ENCODE measurements at regions not wholly inside any gene's neighbourhood (a gene's known extent, or its start where the extent isn't known, plus 50 kb on each side); places are given as distances from the start of the nearest gene placed in this dataset.

DNA sequence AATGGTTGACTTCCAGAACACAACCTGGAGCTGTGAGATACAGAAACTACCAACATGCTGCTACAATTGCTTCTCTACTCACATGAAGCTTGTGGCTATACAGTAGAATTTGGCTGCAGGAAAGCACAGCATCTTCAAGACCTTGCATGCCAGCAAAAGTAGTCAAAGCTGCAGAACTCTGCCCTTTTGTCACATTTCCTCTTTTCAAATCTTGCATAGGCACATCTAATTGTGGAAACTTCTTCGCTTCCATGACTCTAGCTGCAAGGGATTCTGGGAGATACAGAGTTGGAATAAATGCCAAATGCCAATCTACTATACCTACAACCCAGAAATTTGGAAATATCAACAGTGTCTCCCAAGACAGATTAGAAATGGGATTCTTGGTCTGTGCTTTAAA lies 462.2 kb downstream of the FOXO1 start:
- no peaks in the 10 kb centered on the region for H3K27me3 Mint-ChIP-seq (ENCODE audit: low read depth)
- no peak overlapping the region for H3K27ac Mint-ChIP-seq (ENCODE audit: unreplicated experiment)
- TF ChIP-seq, protein P1, sequence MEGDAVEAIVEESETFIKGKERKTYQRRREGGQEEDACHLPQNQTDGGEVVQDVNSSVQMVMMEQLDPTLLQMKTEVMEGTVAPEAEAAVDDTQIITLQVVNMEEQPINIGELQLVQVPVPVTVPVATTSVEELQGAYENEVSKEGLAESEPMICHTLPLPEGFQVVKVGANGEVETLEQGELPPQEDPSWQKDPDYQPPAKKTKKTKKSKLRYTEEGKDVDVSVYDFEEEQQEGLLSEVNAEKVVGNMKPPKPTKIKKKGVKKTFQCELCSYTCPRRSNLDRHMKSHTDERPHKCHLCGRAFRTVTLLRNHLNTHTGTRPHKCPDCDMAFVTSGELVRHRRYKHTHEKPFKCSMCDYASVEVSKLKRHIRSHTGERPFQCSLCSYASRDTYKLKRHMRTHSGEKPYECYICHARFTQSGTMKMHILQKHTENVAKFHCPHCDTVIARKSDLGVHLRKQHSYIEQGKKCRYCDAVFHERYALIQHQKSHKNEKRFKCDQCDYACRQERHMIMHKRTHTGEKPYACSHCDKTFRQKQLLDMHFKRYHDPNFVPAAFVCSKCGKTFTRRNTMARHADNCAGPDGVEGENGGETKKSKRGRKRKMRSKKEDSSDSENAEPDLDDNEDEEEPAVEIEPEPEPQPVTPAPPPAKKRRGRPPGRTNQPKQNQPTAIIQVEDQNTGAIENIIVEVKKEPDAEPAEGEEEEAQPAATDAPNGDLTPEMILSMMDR (conservative IDR thresholded peaks at IDR 0.05): no peak
- no peak overlapping the region for H3K4me3 Mint-ChIP-seq
- peaks cover 31% of the 10 kb centered on the region for H3K4me1 Mint-ChIP-seq
- no peak for DNase-seq (ENCODE audit: low read depth, low spot score)
- H3K9me3 Mint-ChIP-seq: peaks cover 11% of the 10 kb centered on the region
- peaks cover 2% of the 10 kb centered on the region for H3K36me3 Mint-ChIP-seq (ENCODE audit: low read depth)

DNA sequence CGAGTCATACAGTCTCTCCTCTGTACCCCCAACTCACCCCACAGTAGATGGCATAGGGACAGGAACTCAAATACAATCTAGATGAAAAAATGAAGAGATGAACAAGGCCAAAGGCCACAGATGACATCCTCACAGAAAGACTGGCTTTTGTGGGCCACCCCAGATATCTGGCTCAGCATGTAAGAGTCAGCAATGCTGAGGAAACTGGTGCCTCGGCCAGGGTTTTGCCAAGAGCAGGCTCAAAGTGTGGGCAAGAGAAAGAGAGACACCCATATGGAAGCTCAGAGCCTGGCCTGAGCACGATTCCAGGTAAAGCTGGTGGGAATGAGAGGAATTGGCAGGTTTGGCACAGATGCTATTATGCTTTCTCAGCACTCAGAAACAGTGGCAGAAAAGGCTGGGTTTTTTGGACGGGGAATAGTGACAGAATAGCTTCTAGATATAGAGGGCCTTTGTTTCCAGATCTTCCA lies 460.6 kb downstream of the FOXO1 start:
- H3K9me3 Mint-ChIP-seq: peaks cover 11% of the 10 kb centered on the region
- H3K4me3 Mint-ChIP-seq: no peak overlapping the region
- peaks cover 2% of the 10 kb centered on the region for H3K36me3 Mint-ChIP-seq (ENCODE audit: low read depth)
- H3K27ac Mint-ChIP-seq (ENCODE audit: unreplicated experiment): peak overlapping the region; percentile 45
- H3K4me1 Mint-ChIP-seq: peaks cover 32% of the 10 kb centered on the region
- no peak for DNase-seq (ENCODE audit: low read depth, low spot score)
- no peaks in the 10 kb centered on the region for H3K27me3 Mint-ChIP-seq (ENCODE audit: low read depth)
- TF ChIP-seq, protein P1 (conservative IDR thresholded peaks at IDR 0.05): no peak

DNA sequence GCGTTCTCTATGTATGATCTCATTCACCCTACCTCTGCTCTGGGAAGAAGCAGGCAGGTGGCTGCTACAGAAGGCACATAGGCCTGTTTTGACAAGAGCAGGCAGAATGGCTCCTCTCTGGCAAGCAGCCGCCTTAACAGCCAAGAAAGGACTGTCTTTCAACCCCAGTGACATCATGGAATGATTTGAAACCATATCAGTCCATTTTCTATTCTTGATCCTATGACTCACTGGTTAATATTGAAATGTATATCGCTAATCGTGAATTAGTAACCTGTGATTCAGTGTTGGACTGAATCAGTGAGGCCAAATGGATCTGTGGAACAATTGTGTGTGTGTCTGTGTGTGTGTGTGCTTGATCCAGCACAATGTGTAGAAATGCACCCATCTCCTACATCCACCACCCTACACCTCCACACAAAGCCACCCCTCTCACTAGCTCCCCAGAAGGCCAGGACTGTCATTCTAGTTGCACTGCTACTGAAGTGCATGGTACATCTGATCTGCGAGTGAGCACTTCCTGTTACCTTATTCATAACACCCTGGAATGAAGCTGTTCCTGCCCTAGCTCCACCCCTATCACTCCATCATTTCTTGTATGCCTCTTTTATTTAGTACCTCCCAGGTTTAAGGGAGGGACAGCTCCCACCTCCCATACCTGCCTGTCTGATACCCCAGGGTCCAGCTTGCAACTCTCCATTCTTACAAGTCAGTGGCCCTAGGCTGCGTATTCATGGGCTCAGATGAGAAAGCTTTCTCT lies 460.0 kb downstream of the FOXO1 start:
- Mint-ChIP-seq H3K36me3 (ENCODE audit: low read depth) (peaks cover 2% of the 10 kb centered on the region), H3K27ac (ENCODE audit: unreplicated experiment) (no peak overlapping the region), H3K9me3 (peaks cover 11% of the 10 kb centered on the region), H3K4me3 (no peak overlapping the region), H3K4me1 (peaks cover 32% of the 10 kb centered on the region), H3K27me3 (ENCODE audit: low read depth) (no peaks in the 10 kb centered on the region)
- DNase-seq (ENCODE audit: low read depth, low spot score): no peak
- TF ChIP-seq, protein P1 (conservative IDR thresholded peaks at IDR 0.05): no peak

DNA sequence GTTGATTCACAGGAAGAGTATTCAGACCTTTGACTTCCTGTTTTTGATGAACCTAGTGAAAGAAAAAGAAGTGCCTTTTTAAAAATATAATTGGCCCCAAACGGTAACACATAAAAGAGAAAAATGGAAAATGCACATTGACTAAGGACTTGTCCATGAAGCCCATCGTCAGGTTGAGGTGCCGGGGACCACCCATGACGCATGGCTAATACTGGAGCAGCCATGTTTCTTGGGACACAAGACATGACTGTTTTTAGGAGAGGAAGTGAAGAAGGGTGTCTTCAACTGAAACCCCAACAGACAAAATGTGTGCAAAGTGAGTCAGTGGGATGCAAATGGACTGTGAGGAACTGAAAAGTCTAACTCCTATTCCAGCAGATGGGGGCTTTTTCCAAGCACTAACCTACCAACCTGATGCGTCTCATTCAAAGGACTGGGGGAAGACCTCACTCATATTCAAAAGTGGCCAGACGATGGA lies 459.4 kb downstream of the FOXO1 start:
- TF ChIP-seq, protein P1 (conservative IDR thresholded peaks at IDR 0.05): no peak
- peaks cover 11% of the 10 kb centered on the region for H3K9me3 Mint-ChIP-seq
- H3K27ac Mint-ChIP-seq (ENCODE audit: unreplicated experiment): no peak overlapping the region
- H3K36me3 Mint-ChIP-seq (ENCODE audit: low read depth): peaks cover 2% of the 10 kb centered on the region
- no peaks in the 10 kb centered on the region for H3K27me3 Mint-ChIP-seq (ENCODE audit: low read depth)
- H3K4me1 Mint-ChIP-seq: peaks cover 32% of the 10 kb centered on the region
- H3K4me3 Mint-ChIP-seq: no peak overlapping the region
- DNase-seq (ENCODE audit: low read depth, low spot score): no peak

DNA sequence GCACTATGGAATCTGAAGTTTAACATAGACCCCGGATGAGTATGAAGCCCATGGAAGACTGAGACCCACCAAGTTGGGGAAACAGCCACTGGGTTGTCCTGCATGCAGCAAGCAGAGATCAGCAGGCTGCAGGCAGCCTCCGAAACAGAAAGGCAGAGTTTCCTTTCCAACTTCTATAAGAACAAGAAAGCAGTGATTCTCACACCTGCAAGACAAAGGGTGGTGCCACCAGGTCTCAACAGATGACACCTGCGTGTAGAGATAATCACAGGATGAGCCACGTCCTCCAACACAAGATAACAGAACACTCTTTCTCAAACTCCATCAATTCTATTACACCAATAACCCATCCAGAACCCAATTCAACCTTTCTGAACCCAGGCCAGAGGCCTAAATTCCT lies 457.9 kb downstream of the FOXO1 start:
- H3K4me3 Mint-ChIP-seq: no peak overlapping the region
- TF ChIP-seq, protein P1 (conservative IDR thresholded peaks at IDR 0.05): no peak
- DNase-seq (ENCODE audit: low read depth, low spot score): no peak
- no peaks in the 10 kb centered on the region for H3K27me3 Mint-ChIP-seq (ENCODE audit: low read depth)
- H3K36me3 Mint-ChIP-seq (ENCODE audit: low read depth): peaks cover 2% of the 10 kb centered on the region
- H3K27ac Mint-ChIP-seq (ENCODE audit: unreplicated experiment): no peak overlapping the region
- H3K4me1 Mint-ChIP-seq: peaks cover 23% of the 10 kb centered on the region
- peaks cover 11% of the 10 kb centered on the region for H3K9me3 Mint-ChIP-seq

Data from neural crest cell (in vitro differentiated cells).